Fibroblast of skin of abdomen (primary cell): ENCODE measurements at regions not wholly inside any gene's neighbourhood (a gene's known extent, or its start where the extent isn't known, plus 50 kb on each side); places are given as distances from the start of the nearest gene placed in this dataset.
"Not testable (repeated sequence)": the region's sequence is repeated elsewhere in the genome, so short reads cannot be mapped to it uniquely, and the experiment has no call there.

Source experiments
- DNase-seq: peaks from one replicate; pipeline ENCODE4 v3.0.0-alpha.2; 2013

GRCh38 chr13:37290716-37291505 is 185.4 kb upstream of the CSNK1A1L start:
- DNase-seq, result no peak

- no peak for DNase-seq
Observed at GRCh38 chr13:37289212-37289935, 183.9 kb upstream of the CSNK1A1L start.

GRCh38 chr13:37288057-37288720 is 182.7 kb upstream of the CSNK1A1L start:
- DNase-seq, result no peak

GRCh38 chr13:37280231-37280630 is 174.8 kb upstream of the CSNK1A1L start:
- not testable (repeated sequence) for DNase-seq

GRCh38 chr13:37277435-37278144 is 172.1 kb upstream of the CSNK1A1L start:
- peak; percentile 76 for DNase-seq

- no peak for DNase-seq
Observed at GRCh38 chr13:37277007-37277406, 171.5 kb upstream of the CSNK1A1L start.

- no peak for DNase-seq
Observed at GRCh38 chr13:37274569-37275497, 169.4 kb upstream of the CSNK1A1L start.

GRCh38 chr13:37273836-37274235 is 168.4 kb upstream of the CSNK1A1L start:
- DNase-seq, result no peak

- peak; percentile 25 for DNase-seq
Observed at GRCh38 chr13:37270226-37271001, 164.9 kb upstream of the CSNK1A1L start.

GRCh38 chr13:37263871-37264270 is 158.4 kb upstream of the CSNK1A1L start:
- DNase-seq, result no peak

GRCh38 chr13:37257706-37258105 is 152.2 kb upstream of the CSNK1A1L start:
- no peak for DNase-seq

GRCh38 chr13:37257051-37257450 is 151.6 kb upstream of the CSNK1A1L start:
- no peak for DNase-seq

GRCh38 chr13:37241786-37242185 is 136.3 kb upstream of the CSNK1A1L start:
- peak; percentile 4 for DNase-seq

- DNase-seq, result peak; percentile 28
Observed at GRCh38 chr13:37230346-37230745, 124.9 kb upstream of the CSNK1A1L start.

GRCh38 chr13:37229931-37230330 is 124.5 kb upstream of the CSNK1A1L start:
- DNase-seq, result no peak

GRCh38 chr13:37226971-37227370 is 121.5 kb upstream of the CSNK1A1L start:
- DNase-seq, result peak; percentile 90

GRCh38 chr13:37225414-37226070 is 120.1 kb upstream of the CSNK1A1L start:
- DNase-seq, result peak; percentile 73

- no peak for DNase-seq
Observed at GRCh38 chr13:37216331-37216730, 110.9 kb upstream of the CSNK1A1L start.

- no peak for DNase-seq
Observed at GRCh38 chr13:37212826-37213225, 107.4 kb upstream of the CSNK1A1L start.

GRCh38 chr13:37211487-37211886 is 106.0 kb upstream of the CSNK1A1L start:
- DNase-seq, result no peak
